WTC11 (cell line): ENCODE measurements at regions not wholly inside any gene's neighbourhood (a gene's known extent, or its start where the extent isn't known, plus 50 kb on each side); places are given as distances from the start of the nearest gene placed in this dataset.

Source experiments
- ATAC-seq: fragments of 200-7000 bp; cut with Tn5 transposase; 2 replicates; pipeline ENCODE4 v1.10.0; 2021; ENCODE audit warnings: mild to moderate bottlenecking, moderate library complexity
- CTCF ChIA-PET: fragments of 300-600 bp; sonication (Branson Sonifier 250); formaldehyde crosslinking; loops from one replicate; lab custom pipeline; 2021; ENCODE audit warnings: antibody characterized with exemption; lab: Charles Lee
- POLR2A ChIA-PET: fragments of 350-600 bp; sonication (Branson Sonifier 250); formaldehyde crosslinking; loops from one replicate; lab custom pipeline; 2021; ENCODE audit warnings: antibody characterized with exemption; lab: Charles Lee
- DNase-seq: peaks from one replicate; pipeline ENCODE4 v3.0.0; 2021; ENCODE audit warnings: low spot score
- H3K27ac Mint-ChIP-seq: 2 replicates; pipeline ENCODE4 v1.8.0; 2021; ENCODE audit warnings: mixed read lengths
- H3K27me3 Mint-ChIP-seq: 2 replicates; pipeline ENCODE4 v1.8.0; 2021; ENCODE audit warnings: low read depth, mild to moderate bottlenecking, moderate library complexity, mixed read lengths
- H3K36me3 Mint-ChIP-seq: 2 replicates; pipeline ENCODE4 v1.8.0; 2021; ENCODE audit warnings: mixed read lengths
- H3K4me1 Mint-ChIP-seq: 2 replicates; pipeline ENCODE4 v1.8.0; 2022; ENCODE audit warnings: mixed read lengths
- H3K4me3 Mint-ChIP-seq: 2 replicates; pipeline ENCODE4 v1.8.0; 2021; ENCODE audit warnings: mild to moderate bottlenecking, moderate library complexity, mixed read lengths
- H3K9me3 Mint-ChIP-seq: 2 replicates; pipeline ENCODE4 v1.8.0; 2021; ENCODE audit warnings: mixed read lengths
- AFF4 ChIP-seq: sonication (generic); formaldehyde crosslinking; IDR thresholded peaks from 2 replicates; pipeline ENCODE4 v1.8.1; 2023; ENCODE audit warnings: mild to moderate bottlenecking, missing genetic modification reagents, borderline replicate concordance
- ATF1 ChIP-seq: sonication (generic); formaldehyde crosslinking; IDR thresholded peaks from 2 replicates; pipeline ENCODE4 v1.8.1; 2023; ENCODE audit warnings: mild to moderate bottlenecking, moderate library complexity, missing genetic modification reagents
- CTCF ChIP-seq: fragments of 200-600 bp; IDR thresholded peaks from 2 replicates; pipeline ENCODE4 v1.8.0; 2022; ENCODE audit warnings: antibody characterized with exemption
- ELF4 ChIP-seq: sonication (generic); formaldehyde crosslinking; IDR thresholded peaks from 2 replicates; pipeline ENCODE4 v1.8.1; 2022; ENCODE audit warnings: low read depth, mild to moderate bottlenecking, moderate library complexity, missing genetic modification reagents
- EMX1 ChIP-seq: fragments of 250-450 bp; sonication (Bioruptor Pico); IDR thresholded peaks from 2 replicates; pipeline ENCODE4 v1.8.0; 2021; ENCODE audit warnings: mild to moderate bottlenecking
- FOXP4 ChIP-seq: sonication (generic); formaldehyde crosslinking; IDR thresholded peaks from 2 replicates; pipeline ENCODE4 v1.8.0; 2022; ENCODE audit warnings: mild to moderate bottlenecking, missing genetic modification reagents
- KAT7 ChIP-seq: sonication (generic); formaldehyde crosslinking; IDR thresholded peaks from 2 replicates; pipeline ENCODE4 v1.8.1; 2023; ENCODE audit warnings: missing genetic modification reagents, mild to moderate bottlenecking, borderline replicate concordance
- NFATC4 ChIP-seq: fragments of 250-450 bp; sonication (Bioruptor Pico); IDR thresholded peaks from 2 replicates; pipeline ENCODE4 v1.9.0; 2021; ENCODE audit warnings: mild to moderate bottlenecking
- STAT6 ChIP-seq: sonication (generic); formaldehyde crosslinking; conservative IDR thresholded peaks from 2 replicates; pipeline ENCODE4 v1.8.1; 2023; ENCODE audit warnings: mild to moderate bottlenecking, low read depth, missing genetic modification reagents, moderate library complexity
- TCF7 ChIP-seq: sonication (generic); formaldehyde crosslinking; IDR thresholded peaks from 2 replicates; pipeline ENCODE4 v1.8.0; 2022; ENCODE audit warnings: mild to moderate bottlenecking, low read depth, missing genetic modification reagents, moderate library complexity
- USF1 ChIP-seq: sonication (generic); formaldehyde crosslinking; IDR thresholded peaks from 2 replicates; pipeline ENCODE4 v1.8.0; 2022; ENCODE audit warnings: mild to moderate bottlenecking, missing genetic modification reagents
- ZNF396 ChIP-seq: fragments of 250-450 bp; sonication (Bioruptor Pico); IDR thresholded peaks from 2 replicates; pipeline ENCODE4 v1.8.0; 2021; ENCODE audit warnings: mild to moderate bottlenecking, moderate library complexity, borderline replicate concordance
- ZNF416 ChIP-seq: fragments of 250-450 bp; sonication (Bioruptor Pico); IDR thresholded peaks from 2 replicates; pipeline ENCODE4 v1.9.0; 2021; ENCODE audit warnings: mild to moderate bottlenecking, inconsistent platforms
- ZNF512 ChIP-seq: sonication (generic); formaldehyde crosslinking; IDR thresholded peaks from 2 replicates; pipeline ENCODE4 v1.8.1; 2022; ENCODE audit warnings: missing genetic modification reagents, borderline replicate concordance

GRCh38 chr11:11788063-11788710, 53.6 kb upstream of the USP47 start (continued):
- TF ChIP-seq STAT6 (CRISPR knock-in tag): no peak

GRCh38 chr11:11787305-11788062, 54.3 kb upstream of the USP47 start:
- peaks cover 20% of the 10 kb centered on the region for H3K9me3 Mint-ChIP-seq
- peak; percentile 79 for DNase-seq
- peaks cover 14% of the 10 kb centered on the region for H3K4me1 Mint-ChIP-seq
- POLR2A ChIA-PET: no interaction called here
- H3K4me3 Mint-ChIP-seq: no peak overlapping the region
- H3K27me3 Mint-ChIP-seq: no peaks in the 10 kb centered on the region
- CTCF ChIA-PET: interaction anchor here (0.6 to 3.5 kb wide), 50 partner anchors 9 to 995 kb away, joined by 3 to 39 read pairs (median 4); partner anchors contain the start of gene GALNT18
- H3K27ac Mint-ChIP-seq: no peak overlapping the region
- TF ChIP-seq USF1 (CRISPR knock-in tag) (no peak), ZNF512 (CRISPR knock-in tag) (no peak), CTCF (peak; percentile 81)
- TF ChIP-seq, all 79 proteins: peak for 1
- ATAC-seq: peak; percentile 94
- peaks cover 4% of the 10 kb centered on the region; the same call in 1 of the 2 replicates for H3K36me3 Mint-ChIP-seq

- no peak overlapping the region for H3K4me3 Mint-ChIP-seq
- POLR2A ChIA-PET: no interaction called here
- no peak for DNase-seq
- TF ChIP-seq FOXP4 (no peak), ZNF396 (no peak), ZNF416 (CRISPR knock-in tag) (no peak), AFF4 (CRISPR knock-in tag) (no peak), NFATC4 (CRISPR knock-in tag) (no peak), ELF4 (CRISPR knock-in tag) (no peak), TCF7 (CRISPR knock-in tag) (no peak), EMX1 (CRISPR knock-in tag) (no peak), ATF1 (CRISPR knock-in tag) (no peak), KAT7 (no peak)
Measured at GRCh38 chr11:11786771-11787170, 55.0 kb upstream of the USP47 start.

More at GRCh38 chr11:11786771-11787170, 55.0 kb upstream of the USP47 start:
- CTCF ChIA-PET: interaction anchor here (0.8 to 3.5 kb wide), 30 partner anchors 14 to 994 kb away, joined by 3 to 39 read pairs (median 5); partner anchors contain the start of gene GALNT18
- Mint-ChIP-seq H3K27me3 (no peaks in the 10 kb centered on the region), H3K36me3 (peaks cover 4% of the 10 kb centered on the region; the same call in 1 of the 2 replicates), H3K4me1 (peaks cover 17% of the 10 kb centered on the region), H3K27ac (no peak overlapping the region), H3K9me3 (peaks cover 20% of the 10 kb centered on the region)
- peak; percentile 52 for ATAC-seq
